ENCODE measurements at regions not wholly inside any gene's neighbourhood (a gene's known extent, or its start where the extent isn't known, plus 50 kb on each side); places are given as distances from the start of the nearest gene placed in this dataset.
A peak's percentile ranks its signal among the peaks of the same experiment; 100 is the strongest.

DNA sequence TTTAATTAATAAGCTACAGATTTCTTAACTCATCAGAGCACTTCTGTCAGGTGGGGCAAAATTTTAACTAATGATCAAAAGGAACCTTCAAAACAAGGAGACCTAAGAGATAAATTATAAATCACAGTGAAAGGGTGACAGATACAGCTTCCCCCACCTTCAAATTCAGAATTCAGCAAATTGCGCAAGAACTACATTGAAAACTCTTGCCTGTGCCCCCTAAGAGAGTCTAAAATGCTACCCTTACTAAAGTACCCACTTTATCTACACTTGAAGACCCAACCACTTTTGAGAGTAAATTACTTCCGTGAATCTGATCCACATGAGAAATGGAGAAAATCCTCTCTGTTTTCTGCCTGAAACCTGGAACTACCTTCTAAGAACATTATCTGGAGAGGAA is 324.9 kb downstream of the PAX3 start:
- TF ChIP-seq, protein P1, sequence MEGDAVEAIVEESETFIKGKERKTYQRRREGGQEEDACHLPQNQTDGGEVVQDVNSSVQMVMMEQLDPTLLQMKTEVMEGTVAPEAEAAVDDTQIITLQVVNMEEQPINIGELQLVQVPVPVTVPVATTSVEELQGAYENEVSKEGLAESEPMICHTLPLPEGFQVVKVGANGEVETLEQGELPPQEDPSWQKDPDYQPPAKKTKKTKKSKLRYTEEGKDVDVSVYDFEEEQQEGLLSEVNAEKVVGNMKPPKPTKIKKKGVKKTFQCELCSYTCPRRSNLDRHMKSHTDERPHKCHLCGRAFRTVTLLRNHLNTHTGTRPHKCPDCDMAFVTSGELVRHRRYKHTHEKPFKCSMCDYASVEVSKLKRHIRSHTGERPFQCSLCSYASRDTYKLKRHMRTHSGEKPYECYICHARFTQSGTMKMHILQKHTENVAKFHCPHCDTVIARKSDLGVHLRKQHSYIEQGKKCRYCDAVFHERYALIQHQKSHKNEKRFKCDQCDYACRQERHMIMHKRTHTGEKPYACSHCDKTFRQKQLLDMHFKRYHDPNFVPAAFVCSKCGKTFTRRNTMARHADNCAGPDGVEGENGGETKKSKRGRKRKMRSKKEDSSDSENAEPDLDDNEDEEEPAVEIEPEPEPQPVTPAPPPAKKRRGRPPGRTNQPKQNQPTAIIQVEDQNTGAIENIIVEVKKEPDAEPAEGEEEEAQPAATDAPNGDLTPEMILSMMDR (conservative IDR thresholded peaks at IDR 0.05) = no peak
- no peak overlapping the region for H3K27ac ChIP-seq

DNA sequence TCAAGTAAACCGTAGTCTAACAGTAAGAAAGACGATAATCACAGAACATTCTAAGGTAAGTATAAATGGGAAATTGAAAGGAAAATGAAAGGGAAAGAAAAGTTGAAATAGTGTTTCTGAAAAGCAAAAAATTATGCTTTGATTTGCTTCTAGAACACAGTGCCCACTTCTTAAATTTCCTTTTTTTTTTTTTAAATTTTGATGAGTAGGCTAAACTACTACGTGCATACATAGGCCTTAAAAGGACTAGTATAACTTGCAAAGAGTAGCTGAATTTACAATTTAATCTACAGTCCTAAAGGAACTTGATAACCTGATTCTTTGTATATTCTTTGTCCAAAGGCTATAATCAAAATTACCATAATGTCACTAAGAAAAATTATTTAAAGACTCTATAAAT is 325.3 kb downstream of the PAX3 start:
- H3K27ac ChIP-seq = no peak overlapping the region
- TF ChIP-seq, protein P1 (conservative IDR thresholded peaks at IDR 0.05) = no peak

DNA sequence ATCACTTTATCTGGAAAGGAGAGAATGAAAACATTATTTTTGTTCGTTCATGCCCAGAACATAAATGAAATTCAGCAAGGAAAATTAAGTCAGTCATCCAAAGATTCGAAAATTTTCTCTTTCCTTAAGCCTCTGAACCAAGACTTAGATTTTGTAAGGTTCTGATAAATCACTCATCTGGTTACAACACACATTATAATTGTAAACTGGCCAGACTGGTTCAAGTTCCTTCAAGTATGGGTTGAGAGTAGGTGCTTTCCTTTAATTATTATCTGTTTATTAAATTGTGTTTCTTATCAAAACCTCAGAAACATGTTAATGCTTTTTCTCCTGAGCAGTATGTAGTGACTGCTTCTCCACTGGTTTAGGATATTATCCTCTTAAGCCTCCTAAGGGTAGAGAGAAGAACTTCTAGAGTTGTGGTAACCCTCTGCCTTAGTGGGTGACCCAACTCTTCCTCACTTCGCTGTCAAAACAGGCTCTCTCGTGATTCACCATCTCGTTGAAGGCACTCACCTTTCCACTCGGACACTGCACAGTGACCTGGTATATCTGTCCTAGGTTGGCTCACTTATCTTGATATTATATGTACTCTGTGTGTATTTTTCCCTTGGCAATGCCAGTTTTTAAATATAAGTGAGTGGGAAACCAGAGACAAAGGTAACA is 325.9 kb downstream of the PAX3 start:
- TF ChIP-seq, protein P1 (conservative IDR thresholded peaks at IDR 0.05) = no peak
- H3K27ac ChIP-seq = no peak overlapping the region

DNA sequence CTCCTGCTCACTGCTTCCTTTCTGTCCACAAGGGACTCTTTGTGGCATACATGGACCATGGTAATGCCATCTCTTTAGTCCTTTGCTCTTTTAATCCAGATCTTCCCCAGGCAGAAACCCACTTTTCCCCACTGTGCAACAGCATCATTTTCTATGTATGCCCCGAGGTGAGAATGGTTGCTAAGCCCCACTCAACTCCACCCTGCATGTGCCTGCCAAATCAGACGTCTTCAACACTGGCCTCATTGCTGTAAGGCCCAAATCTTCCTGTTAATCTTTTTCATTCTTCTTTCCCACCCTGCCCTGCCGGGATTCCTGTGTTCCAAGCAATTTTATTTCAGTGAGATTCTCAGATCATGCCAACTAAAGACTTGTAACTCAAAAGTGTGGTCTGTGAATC is 328.4 kb downstream of the PAX3 start:
- TF ChIP-seq, protein P1 (conservative IDR thresholded peaks at IDR 0.05) = no peak

DNA sequence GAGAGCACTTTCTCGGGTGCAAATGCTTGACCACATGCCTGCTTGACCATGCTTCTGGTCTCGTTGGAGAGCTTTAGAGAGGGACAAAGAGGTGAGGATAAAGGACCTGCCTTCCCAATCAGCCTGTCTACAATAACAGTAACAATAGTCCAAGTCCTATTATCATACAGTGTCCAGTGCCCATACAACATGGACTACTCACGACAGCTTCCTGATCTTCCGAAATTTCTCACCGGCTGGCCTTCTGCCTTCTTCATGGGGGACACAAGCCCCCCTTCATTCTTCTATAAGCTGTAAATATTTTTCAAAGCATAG is 329.0 kb downstream of the PAX3 start:
- no peak overlapping the region for H3K27ac ChIP-seq
- TF ChIP-seq, protein P1 (conservative IDR thresholded peaks at IDR 0.05) = no peak

More for the DNA sequence above, 328.4 kb downstream of the PAX3 start:
- H3K27ac ChIP-seq = no peak overlapping the region

DNA sequence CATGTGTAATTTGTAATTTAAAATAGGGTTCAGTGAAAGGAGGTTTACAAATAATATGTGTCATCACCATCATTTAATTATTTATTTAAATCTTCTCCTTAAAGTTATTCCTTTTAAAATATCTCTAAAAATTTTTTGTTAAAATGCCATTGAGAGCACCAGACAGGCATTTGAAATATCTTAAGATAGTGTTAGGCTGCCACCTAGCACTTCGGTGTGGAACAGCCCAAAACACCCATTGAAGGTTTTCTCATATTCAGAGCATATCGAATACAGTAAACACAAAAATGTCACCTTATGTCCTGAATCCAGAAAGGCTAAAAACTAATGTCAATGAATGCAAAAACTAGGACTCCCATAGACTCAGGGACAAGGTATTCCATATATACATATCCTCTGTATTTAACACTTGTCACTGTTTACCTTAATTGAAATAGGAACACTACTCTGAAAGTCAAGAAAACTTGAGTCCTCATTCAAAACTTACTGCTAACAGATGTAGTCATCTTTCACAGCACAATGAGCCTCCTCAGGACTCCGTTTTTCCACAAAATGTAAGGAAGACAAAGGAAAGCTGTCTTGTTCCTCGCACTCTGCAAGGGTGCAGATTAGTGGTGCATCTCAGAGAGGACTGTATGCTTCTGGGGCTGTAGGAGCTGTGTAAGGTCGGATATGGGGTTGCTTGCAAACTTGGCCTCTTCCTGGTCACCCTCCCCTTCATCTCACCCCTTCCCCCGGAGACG is 329.5 kb downstream of the PAX3 start:
- no peak overlapping the region for H3K27ac ChIP-seq
- TF ChIP-seq, protein P1 (conservative IDR thresholded peaks at IDR 0.05) = peak; percentile 85

DNA sequence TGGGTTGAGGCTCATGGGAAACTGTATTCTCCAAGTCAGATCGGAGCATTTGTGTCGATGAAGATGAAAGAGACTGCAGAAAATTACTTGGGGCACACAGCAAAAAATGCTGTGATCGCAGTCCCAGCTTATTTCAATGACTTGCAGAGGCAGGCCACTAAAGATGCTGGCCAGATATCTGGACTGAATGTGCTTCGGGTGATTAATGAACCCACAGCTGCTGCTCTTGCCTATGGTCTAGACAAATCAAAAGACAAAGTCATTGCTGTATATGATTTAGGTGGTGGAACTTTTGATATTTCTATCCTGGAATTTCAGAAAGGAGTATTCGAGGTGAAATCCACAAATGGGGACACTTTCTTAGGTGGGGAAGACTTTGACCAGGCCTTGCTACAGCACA is 336.6 kb downstream of the PAX3 start:
- H3K27ac ChIP-seq = no peak overlapping the region
- TF ChIP-seq, protein P1 (conservative IDR thresholded peaks at IDR 0.05) = no peak
